ENCODE measurements at regions not wholly inside any gene's neighbourhood (a gene's known extent, or its start where the extent isn't known, plus 50 kb on each side); places are given as distances from the start of the nearest gene placed in this dataset.
"Not testable (repeated sequence)": the region's sequence is repeated elsewhere in the genome, so short reads cannot be mapped to it uniquely, and the experiment has no call there.

DNA sequence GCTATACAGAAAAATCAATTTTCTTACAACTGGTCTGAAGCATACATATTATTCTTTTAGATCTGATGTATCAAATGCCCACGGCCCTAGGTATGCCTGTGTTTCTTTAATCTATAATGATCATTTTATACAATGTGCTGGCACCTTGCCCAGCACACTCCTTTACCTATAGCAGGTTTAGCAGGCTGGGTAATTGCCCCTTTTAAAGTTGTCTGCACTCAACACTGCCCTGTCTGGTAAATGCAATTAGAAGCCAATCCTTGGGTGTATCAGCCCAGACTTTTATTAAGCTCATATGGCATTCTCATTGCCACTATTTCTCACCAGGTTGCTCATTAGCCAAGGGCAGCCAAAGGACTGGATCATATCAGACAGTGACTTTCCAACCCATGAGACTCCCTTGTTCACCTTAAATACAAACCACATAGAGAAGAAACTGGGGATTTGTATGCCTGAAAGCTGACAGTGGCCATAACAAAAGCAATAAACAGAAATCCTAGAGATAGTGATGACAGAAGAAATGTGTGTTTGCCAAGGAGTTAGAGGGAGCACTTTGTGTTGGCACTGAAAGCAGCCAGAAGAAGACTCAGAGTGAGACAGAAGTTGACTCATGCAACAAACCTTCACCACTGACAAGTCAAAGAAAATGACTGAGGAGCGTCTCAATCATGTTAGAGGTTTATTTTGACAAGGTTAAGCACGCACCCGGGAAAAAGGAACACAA lies 334.2 kb downstream of the SPATA31A7 start:
- not testable (repeated sequence) for DNase-seq (ENCODE audit: low read depth); H3K4me3 ChIP-seq (ENCODE audit: low read depth, low read length)

DNA sequence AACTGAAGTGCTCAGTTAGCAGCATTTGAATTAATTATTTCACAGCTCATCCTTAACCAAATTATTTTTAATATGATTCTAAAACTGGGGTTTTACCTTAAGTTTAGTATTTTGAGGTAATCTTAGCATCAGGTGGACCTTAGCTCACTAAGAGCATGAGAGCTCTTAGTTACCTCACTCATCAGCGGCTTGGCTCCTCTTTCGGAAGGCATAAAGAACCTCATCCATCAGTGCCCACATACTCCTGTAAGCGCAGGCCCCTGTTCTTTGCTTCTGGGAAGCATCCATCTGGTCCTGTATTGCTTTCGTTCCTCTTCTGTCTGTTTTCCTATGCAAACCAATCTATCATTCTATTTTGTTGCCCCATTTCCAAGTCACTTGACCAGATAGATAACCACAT lies 335.8 kb downstream of the SPATA31A7 start:
- not testable (repeated sequence) for DNase-seq (ENCODE audit: low read depth); H3K4me3 ChIP-seq (ENCODE audit: low read depth, low read length)

DNA sequence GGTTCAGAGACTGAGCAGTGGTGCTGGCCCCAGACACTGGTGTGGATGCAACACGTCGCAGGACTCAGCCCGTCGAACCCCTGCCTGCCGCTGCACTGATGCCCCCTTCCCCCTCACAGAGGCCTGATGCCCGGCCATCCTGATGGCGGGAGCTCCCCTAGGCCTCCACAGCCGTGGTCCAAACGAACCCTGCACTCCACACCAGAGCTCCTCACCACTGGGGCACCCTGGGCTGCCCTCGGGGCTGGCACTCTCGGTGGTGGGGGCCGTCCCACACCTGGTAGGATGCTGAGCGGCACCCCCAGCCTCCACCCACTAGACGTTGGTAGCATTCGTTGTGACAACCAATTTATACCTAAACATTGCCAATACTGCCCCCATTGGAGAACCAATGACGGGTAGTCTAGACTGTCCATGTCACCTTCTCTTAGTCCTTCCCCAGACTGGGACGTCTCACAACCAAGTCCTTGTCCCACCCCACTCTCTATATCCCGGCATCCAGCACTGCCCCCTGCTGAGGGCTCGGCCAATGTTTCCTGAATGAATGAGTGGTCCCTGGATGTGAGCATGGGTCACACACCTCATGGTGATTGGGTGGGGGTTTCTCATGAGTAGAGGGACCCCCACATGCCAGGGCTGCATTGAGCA lies 360.4 kb downstream of the SPATA31A7 start:
- DNase-seq (ENCODE audit: low read depth) = peak; percentile 1
- H3K4me3 ChIP-seq (ENCODE audit: low read depth, low read length) = not testable (repeated sequence)

DNA sequence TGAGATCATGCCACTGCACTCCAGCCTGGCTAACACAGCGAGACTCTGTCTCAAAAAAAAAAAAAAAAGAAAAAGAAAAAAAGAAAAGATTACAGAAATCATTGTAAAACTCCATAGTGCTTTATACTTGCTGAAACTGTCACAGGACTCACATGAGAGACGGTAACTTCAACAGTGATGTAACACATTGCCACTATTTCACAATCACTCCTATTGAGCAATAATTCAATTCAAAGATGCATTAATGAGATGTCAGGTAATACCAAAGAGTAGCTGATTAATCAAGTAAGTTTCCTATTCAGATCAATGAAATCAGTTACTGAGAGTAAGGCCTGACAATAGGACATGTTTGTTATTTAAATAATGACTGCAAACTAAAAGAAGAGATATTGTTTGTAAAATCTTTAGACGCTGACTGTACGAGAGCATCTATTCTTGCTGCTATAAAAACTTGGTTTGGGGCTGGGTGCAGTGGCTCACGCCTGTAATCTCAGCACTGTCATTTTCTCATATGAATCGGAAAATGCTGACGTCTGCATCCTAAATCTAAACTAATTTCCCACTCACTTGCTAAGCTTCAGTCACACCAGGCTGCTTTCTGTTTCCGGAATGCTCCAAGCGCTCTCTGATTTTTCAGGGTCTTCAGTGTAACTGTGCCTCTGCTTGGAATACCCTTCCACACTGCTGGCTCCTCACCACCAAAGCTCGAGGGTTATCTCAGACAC lies 381.7 kb downstream of the SPATA31A7 start:
- DNase-seq (ENCODE audit: low read depth); H3K4me3 ChIP-seq (ENCODE audit: low read depth, low read length): not testable (repeated sequence)

DNA sequence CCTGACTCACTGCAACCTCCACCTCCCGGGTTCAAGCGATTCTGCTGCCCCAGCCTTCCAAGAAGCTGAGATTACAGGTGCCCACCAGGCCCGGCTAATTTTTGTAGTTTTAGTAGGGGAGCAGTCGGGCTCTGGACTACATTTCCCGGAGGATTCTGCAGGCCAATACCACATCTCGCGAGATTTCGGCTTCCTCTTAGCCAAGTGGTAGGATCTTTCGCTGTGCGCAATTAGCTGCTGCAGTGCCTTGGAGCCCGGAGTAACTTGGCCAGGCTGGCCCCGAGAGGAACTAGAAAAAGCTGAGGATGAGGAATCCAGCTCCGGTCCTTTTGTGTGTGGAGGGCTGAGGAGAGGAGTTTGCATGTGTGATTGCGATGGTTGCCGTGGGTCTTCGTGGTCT lies 382.5 kb downstream of the SPATA31A7 start:
- H3K4me3 ChIP-seq (ENCODE audit: low read depth, low read length); DNase-seq (ENCODE audit: low read depth): not testable (repeated sequence)

DNA sequence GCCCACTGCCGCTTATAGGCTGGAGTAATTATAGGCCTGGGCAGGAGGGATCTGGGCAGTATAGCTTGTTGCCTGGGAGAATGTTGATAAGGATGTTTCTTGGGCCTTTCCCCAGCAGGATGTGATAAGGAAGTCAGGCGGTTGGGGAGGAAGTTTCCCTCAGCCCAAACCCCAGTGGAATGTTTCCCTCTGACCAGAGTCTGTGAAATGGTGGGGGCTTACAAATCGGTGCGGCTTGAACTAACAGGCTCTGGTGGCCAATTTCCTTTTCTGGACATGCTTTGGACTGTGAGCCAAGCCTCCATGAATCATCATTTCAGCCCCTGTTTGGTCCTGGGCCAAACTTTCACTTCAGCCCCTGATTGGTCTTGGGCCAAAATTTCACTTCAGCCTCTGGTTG lies 383.6 kb downstream of the SPATA31A7 start:
- H3K4me3 ChIP-seq (ENCODE audit: low read depth, low read length); DNase-seq (ENCODE audit: low read depth): not testable (repeated sequence)
